Peyer's patch (tissue), 4 donors: ENCODE measurements at regions not wholly inside any gene's neighbourhood (a gene's known extent, or its start where the extent isn't known, plus 50 kb on each side); places are given as distances from the start of the nearest gene placed in this dataset.

Experiments
- POLR2A ChIP-seq, 2 donors: fragments of 450-650 bp; IDR thresholded peaks; one replicate each; pipeline ENCODE4 v1.5.1; 2017; ENCODE audit warnings: antibody characterized with exemption in 2 of 2, mild to moderate bottlenecking in 2 of 2, moderate library complexity in 2 of 2
- TF ChIP-seq, protein P1 (sequence below), 6 experiments: fragments of 450-650 bp in 4 of 6; fragments of 200-600 bp in 2 of 6; sonication (generic) in 1 of 6; IDR thresholded peaks; one replicate each; pipeline ENCODE4 v1.5.1; 2017 to 2019; ENCODE audit warnings: antibody characterized with exemption in 6 of 6, mild to moderate bottlenecking in 3 of 6, moderate library complexity in 1 of 6

DNA sequence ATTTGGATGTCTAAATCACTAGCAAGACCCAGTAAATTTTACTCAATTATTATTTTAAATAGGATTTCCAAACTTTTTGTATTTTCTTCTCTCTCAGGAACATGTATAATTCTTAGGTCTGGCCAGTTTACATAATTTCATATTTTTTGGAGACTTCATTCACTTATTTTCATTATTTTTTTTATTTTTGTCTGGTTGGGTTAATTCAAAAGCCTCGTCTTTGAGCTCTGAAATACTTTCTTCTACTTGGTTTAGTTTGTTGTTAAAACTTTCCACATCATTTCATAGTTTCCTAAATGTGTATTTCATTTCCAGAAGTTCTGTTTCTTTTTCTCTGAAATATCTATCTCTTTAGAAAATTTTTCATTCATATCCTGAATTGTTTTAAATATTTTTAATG is 322.9 kb upstream of the SPRY2 start:
- TF ChIP-seq, protein P1, sequence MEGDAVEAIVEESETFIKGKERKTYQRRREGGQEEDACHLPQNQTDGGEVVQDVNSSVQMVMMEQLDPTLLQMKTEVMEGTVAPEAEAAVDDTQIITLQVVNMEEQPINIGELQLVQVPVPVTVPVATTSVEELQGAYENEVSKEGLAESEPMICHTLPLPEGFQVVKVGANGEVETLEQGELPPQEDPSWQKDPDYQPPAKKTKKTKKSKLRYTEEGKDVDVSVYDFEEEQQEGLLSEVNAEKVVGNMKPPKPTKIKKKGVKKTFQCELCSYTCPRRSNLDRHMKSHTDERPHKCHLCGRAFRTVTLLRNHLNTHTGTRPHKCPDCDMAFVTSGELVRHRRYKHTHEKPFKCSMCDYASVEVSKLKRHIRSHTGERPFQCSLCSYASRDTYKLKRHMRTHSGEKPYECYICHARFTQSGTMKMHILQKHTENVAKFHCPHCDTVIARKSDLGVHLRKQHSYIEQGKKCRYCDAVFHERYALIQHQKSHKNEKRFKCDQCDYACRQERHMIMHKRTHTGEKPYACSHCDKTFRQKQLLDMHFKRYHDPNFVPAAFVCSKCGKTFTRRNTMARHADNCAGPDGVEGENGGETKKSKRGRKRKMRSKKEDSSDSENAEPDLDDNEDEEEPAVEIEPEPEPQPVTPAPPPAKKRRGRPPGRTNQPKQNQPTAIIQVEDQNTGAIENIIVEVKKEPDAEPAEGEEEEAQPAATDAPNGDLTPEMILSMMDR (IDR thresholded peaks at IDR 0.05) = no peak
- TF ChIP-seq POLR2A (IDR thresholded peaks at IDR 0.05) = no peak
